OCI-LY1 (cell line): ENCODE measurements at regions not wholly inside any gene's neighbourhood (a gene's known extent, or its start where the extent isn't known, plus 50 kb on each side); places are given as distances from the start of the nearest gene placed in this dataset.

Experiments used
- EZH2 ChIP-seq: fragments of 200-600 bp; sonication (generic), shearing (Covaris generic); IDR thresholded peaks from 2 replicates; pipeline ENCODE4 v1.8.0; 2017; ENCODE audit warnings: borderline replicate concordance, mixed run types, mild to moderate bottlenecking, antibody characterized with exemption, low read length, moderate library complexity, mixed read lengths
- TF ChIP-seq, protein P1 (sequence below): fragments of 200-600 bp; sonication (generic), shearing (Covaris generic); IDR thresholded peaks from 2 replicates; pipeline ENCODE4 v1.5.1; 2017; ENCODE audit warnings: mild to moderate bottlenecking, antibody characterized with exemption, low read length, moderate library complexity, mixed read lengths

DNA sequence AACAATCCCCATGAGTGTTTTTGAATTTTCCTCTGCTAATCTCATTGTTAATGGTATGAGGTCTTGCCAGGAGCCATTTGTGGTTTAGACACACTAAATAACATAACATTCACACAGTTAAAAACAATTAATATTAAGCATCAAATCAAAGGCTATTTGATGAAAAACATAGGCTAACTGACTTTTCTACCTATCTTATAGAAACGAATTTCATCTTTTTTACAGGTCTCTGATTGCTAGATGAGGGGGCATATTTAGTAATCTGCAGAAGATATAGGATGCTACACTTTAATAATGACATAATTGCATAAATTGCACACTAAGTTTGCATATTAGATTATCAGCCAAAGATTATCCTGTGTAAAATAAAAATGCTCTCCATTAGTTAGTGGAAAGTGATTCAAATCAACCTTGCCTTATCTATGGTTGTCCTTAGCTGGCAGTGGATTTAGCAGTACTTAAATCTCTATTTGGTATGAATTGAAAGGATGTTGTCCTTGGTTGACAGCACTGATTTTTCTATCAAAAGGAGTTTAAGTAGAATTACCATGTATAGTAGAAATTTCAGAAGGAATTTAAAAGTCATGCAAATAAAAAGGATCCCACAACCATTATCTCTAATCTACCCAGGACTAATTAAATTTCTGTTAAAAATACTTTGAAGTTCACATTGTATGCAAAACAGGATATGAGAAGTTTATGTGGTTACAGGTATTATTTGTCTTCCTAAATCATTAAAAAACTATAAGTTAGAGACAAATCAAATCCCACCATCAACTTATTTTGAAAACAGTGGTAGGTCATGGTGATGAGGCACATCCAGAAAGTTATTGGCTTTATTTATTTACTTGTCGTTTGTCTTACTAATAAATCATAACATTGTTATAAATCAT lies 50.6 kb upstream of the SPAG16 start:
- TF ChIP-seq, protein P1, sequence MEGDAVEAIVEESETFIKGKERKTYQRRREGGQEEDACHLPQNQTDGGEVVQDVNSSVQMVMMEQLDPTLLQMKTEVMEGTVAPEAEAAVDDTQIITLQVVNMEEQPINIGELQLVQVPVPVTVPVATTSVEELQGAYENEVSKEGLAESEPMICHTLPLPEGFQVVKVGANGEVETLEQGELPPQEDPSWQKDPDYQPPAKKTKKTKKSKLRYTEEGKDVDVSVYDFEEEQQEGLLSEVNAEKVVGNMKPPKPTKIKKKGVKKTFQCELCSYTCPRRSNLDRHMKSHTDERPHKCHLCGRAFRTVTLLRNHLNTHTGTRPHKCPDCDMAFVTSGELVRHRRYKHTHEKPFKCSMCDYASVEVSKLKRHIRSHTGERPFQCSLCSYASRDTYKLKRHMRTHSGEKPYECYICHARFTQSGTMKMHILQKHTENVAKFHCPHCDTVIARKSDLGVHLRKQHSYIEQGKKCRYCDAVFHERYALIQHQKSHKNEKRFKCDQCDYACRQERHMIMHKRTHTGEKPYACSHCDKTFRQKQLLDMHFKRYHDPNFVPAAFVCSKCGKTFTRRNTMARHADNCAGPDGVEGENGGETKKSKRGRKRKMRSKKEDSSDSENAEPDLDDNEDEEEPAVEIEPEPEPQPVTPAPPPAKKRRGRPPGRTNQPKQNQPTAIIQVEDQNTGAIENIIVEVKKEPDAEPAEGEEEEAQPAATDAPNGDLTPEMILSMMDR, result no peak
- TF ChIP-seq EZH2, result no peak
